ENCODE measurements at regions not wholly inside any gene's neighbourhood (a gene's known extent, or its start where the extent isn't known, plus 50 kb on each side); places are given as distances from the start of the nearest gene placed in this dataset.

DNA sequence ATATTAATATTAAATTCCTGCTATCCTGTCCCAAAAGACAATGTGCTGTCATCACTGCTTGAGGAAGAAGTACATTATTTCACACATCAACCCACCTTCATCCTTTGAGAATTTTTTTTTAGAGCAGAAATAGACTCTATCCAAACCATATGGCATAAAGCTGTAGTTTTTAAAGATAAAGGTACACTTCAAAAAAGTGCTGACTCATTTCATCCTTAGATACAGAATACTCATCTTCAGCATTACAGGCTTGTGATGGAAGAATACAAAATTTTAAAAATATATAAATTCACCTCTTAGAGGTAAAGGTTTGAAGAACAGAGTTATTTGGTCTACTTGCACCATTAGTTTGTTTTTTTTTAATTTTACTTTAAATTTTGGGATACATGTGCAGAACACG is 126.7 kb upstream of the ERG start:
- TF ChIP-seq ZNF701 (tag by site-specific recombination; IDR thresholded peaks at IDR 0.05), result no peak
- TF ChIP-seq CTCF (tag by site-specific recombination; IDR thresholded peaks at IDR 0.05), result no peak
- TF ChIP-seq, protein P1, sequence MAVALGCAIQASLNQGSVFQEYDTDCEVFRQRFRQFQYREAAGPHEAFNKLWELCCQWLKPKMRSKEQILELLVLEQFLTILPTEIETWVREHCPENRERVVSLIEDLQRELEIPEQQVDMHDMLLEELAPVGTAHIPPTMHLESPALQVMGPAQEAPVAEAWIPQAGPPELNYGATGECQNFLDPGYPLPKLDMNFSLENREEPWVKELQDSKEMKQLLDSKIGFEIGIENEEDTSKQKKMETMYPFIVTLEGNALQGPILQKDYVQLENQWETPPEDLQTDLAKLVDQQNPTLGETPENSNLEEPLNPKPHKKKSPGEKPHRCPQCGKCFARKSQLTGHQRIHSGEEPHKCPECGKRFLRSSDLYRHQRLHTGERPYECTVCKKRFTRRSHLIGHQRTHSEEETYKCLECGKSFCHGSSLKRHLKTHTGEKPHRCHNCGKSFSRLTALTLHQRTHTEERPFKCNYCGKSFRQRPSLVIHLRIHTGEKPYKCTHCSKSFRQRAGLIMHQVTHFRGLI (tag by site-specific recombination; IDR thresholded peaks at IDR 0.05), result no peak
- TF ChIP-seq ZBTB44 (tag by site-specific recombination; IDR thresholded peaks at IDR 0.05), result no peak
- no peak for TF ChIP-seq ZNF830 (tag by site-specific recombination; IDR thresholded peaks at IDR 0.05; ENCODE audit: low read depth)
- no peak for TF ChIP-seq WT1 (tag by site-specific recombination; IDR thresholded peaks at IDR 0.05)
